ENCODE measurements at regions not wholly inside any gene's neighbourhood (a gene's known extent, or its start where the extent isn't known, plus 50 kb on each side); places are given as distances from the start of the nearest gene placed in this dataset.

DNA sequence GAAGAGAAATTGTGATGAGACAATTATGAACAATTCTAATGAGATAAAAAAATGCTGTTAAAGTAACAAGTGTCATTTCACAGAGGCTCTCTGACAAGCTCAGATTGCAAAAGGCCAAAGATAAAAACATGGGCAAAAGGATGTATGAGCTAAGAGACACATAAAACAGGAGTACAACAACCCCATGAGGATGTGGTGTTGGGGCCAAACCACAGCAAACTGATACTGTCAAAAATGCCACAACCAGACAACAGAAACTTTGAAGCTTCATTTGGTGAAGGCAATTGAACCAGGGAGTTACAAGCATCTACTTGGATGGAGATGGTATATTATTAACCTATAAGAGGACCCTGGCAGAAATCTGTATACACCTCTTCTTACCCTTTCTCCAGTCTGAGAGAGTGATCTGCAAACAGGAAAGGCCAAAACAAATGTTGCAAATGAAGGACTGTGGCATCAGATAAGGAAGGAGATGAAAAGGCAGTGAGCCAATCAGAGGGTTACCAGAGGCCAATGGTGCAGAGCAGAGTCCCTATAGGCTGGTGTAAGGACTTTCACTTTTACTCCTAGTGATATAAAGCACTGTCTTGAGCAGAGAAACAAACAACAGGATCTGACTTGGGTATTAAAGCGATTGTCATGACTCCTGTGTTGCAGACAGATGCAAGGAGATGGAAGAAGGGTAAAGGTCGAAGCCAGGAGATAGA lies 659.0 kb downstream of the NTRK3 start:
- 3% methylated on average over 2 of the region's 2 CpGs for WGBS (ENCODE audit: missing lambda C conversion rate)
- H3K4me2 ChIP-seq: no peak overlapping the region
- H3K4me3 ChIP-seq: no peak overlapping the region
- H3K9me3 ChIP-seq: no peaks in the 10 kb centered on the region; the same call in 2 of the 3 replicates
- ChIA-PET POLR2A (no interaction called here), CTCF (no interaction called here)
- no peak for DNase-seq (ENCODE audit: low read depth in 1 of 2, low spot score in 1 of 2)
- no peaks in the 10 kb centered on the region for H3K4me1 ChIP-seq
- no peak for TF ChIP-seq EP300 (IDR thresholded peaks at IDR 0.05)
- TF ChIP-seq ZC3H11A (IDR thresholded peaks at IDR 0.05): no peak
- TF ChIP-seq MAZ (IDR thresholded peaks at IDR 0.05; ENCODE audit: borderline replicate concordance, low read depth, low read length): no peak
- no peak for TF ChIP-seq ZFP36 (IDR thresholded peaks at IDR 0.05; ENCODE audit: borderline replicate concordance, partially characterized antibody)
- TF ChIP-seq ZSCAN20 (CRISPR knock-in tag; IDR thresholded peaks at IDR 0.05): no peak
- no peak for TF ChIP-seq REST (IDR thresholded peaks at IDR 0.05)
- no peak for TF ChIP-seq POLR2AphosphoS2 (conservative IDR thresholded peaks at IDR 0.05; ENCODE audit: low read length)
- no peak for TF ChIP-seq TFCP2L1 (CRISPR knock-in tag; IDR thresholded peaks at IDR 0.05)
- no peak for TF ChIP-seq CHD2 (IDR thresholded peaks at IDR 0.05; ENCODE audit: low read length, partially characterized antibody)
- TF ChIP-seq KDM1A (IDR thresholded peaks at IDR 0.05; ENCODE audit: low read depth): no peak
- FAIRE-seq: no peak
- peak in 1 of 2 experiments; percentile 30; a peak in 1 of 6 replicates for ATAC-seq
- H3K27ac ChIP-seq: no peak overlapping the region

- Histone ChIP-seq H3K4me1 (no peaks in the 10 kb centered on the region), H3K27ac (no peak overlapping the region), H3K4me3 (no peak overlapping the region), H3K4me2 (no peak overlapping the region), H3K9me3 (no peaks in the 10 kb centered on the region; the same call in 2 of the 3 replicates)
- no peak for TF ChIP-seq BHLHE40 (IDR thresholded peaks at IDR 0.05; ENCODE audit: low read depth, low read length)
- no peak for TF ChIP-seq FOSB (CRISPR knock-in tag; IDR thresholded peaks at IDR 0.05)
- TF ChIP-seq MAZ (IDR thresholded peaks at IDR 0.05; ENCODE audit: borderline replicate concordance, low read depth, low read length): no peak
- TF ChIP-seq NFE2L2 (conservative IDR thresholded peaks at IDR 0.05; ENCODE audit: low read length): no peak
- no peak for TF ChIP-seq HES2 (IDR thresholded peaks at IDR 0.05)
- TF ChIP-seq HEYL (CRISPR knock-in tag; IDR thresholded peaks at IDR 0.05): no peak
- TF ChIP-seq CEBPB (IDR thresholded peaks at IDR 0.05): no peak
- TF ChIP-seq RNF2 (IDR thresholded peaks at IDR 0.05; ENCODE audit: borderline replicate concordance, low read depth): no peak
- no peak for TF ChIP-seq GATA3 (IDR thresholded peaks at IDR 0.05; ENCODE audit: borderline replicate concordance)
- TF ChIP-seq CHD2 (IDR thresholded peaks at IDR 0.05; ENCODE audit: low read length, partially characterized antibody): no peak
- ChIA-PET POLR2A (no interaction called here), CTCF (no interaction called here)
- 24% methylated on average over 2 of the region's 2 CpGs for WGBS (ENCODE audit: missing lambda C conversion rate)
- ATAC-seq (no peak), DNase-seq (ENCODE audit: low read depth in 1 of 2, low spot score in 1 of 2) (no peak), FAIRE-seq (no peak)
Observed at GRCh38 chr15:87591582-87591981, 665.0 kb downstream of the NTRK3 start.

DNA sequence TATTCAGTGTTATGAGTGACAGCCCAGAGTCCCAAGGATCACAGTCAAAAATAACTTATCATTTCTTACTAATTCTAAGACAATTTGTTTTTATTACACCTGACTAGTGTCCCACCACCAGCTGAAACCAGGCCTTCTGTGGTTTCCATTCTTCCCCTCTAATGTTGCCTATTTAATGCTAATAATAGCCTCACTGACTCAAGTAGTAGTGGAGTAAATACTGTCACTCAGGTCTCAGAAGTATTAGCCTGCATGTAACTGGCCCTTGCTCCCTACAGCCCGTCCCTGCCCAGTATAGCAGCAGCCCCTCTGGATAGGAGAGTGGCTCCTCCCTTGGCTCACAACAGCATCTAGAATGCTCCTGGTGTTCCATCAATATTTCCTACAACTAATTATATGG lies 665.5 kb downstream of the NTRK3 start:
- no peaks in the 10 kb centered on the region; the same call in 2 of the 3 replicates for H3K9me3 ChIP-seq
- no peak overlapping the region for H3K27ac ChIP-seq
- 7% methylated on average over 1 of the region's 1 CpG for WGBS (ENCODE audit: missing lambda C conversion rate)
- CTCF ChIA-PET: no interaction called here
- POLR2A ChIA-PET: no interaction called here
- FAIRE-seq: no peak
- H3K4me3 ChIP-seq: no peak overlapping the region
- no peak for DNase-seq (ENCODE audit: low read depth in 1 of 2, low spot score in 1 of 2)
- ATAC-seq: no peak
- no peaks in the 10 kb centered on the region for H3K4me1 ChIP-seq
- H3K4me2 ChIP-seq: no peak overlapping the region
- TF ChIP-seq FOXS1 (CRISPR knock-in tag; IDR thresholded peaks at IDR 0.05): no peak
- TF ChIP-seq CBX2 (IDR thresholded peaks at IDR 0.05; ENCODE audit: borderline replicate concordance, low read depth): no peak
- TF ChIP-seq HOXB5 (CRISPR knock-in tag; IDR thresholded peaks at IDR 0.05): no peak
- no peak for TF ChIP-seq SMC3 (IDR thresholded peaks at IDR 0.05)
- no peak for TF ChIP-seq HOXB13 (CRISPR knock-in tag; IDR thresholded peaks at IDR 0.05; ENCODE audit: low read depth)
- TF ChIP-seq CBX8 (IDR thresholded peaks at IDR 0.05): no peak
- TF ChIP-seq EP300 (IDR thresholded peaks at IDR 0.05): no peak
- TF ChIP-seq BCL3 (IDR thresholded peaks at IDR 0.05): no peak
- no peak for TF ChIP-seq ZFP36 (IDR thresholded peaks at IDR 0.05; ENCODE audit: borderline replicate concordance, partially characterized antibody)
- TF ChIP-seq GATA3 (IDR thresholded peaks at IDR 0.05; ENCODE audit: borderline replicate concordance): no peak
- TF ChIP-seq REST (IDR thresholded peaks at IDR 0.05): no peak
- no peak for TF ChIP-seq RAD21 (conservative IDR thresholded peaks at IDR 0.05 in 1 of 2, IDR thresholded peaks at IDR 0.05 in 1 of 2)
